Activated T-cell treated with anti-CD3 and anti-CD28 coated beads, Interleukin-2, amount 50 U/mL, for 48 hours (primary cell): ENCODE measurements at regions not wholly inside any gene's neighbourhood (a gene's known extent, or its start where the extent isn't known, plus 50 kb on each side); places are given as distances from the start of the nearest gene placed in this dataset.

Experiments
- DNase-seq, 2 experiments: peaks; one replicate each; pipeline ENCODE4 v3.0.0-alpha.2; 2020

GRCh38 chr20:11101696-11102095 is 427.9 kb upstream of the JAG1 start:
- no peak for DNase-seq

GRCh38 chr20:11103866-11104265 is 430.1 kb upstream of the JAG1 start:
- no peak for DNase-seq

- DNase-seq = no peak
Observed at GRCh38 chr20:11108102-11108810, 434.5 kb upstream of the JAG1 start.

GRCh38 chr20:11110535-11110934 is 436.7 kb upstream of the JAG1 start:
- no peak for DNase-seq

GRCh38 chr20:11111191-11111590 is 437.4 kb upstream of the JAG1 start:
- no peak for DNase-seq

- no peak for DNase-seq
Observed at GRCh38 chr20:11112832-11113231, 439.0 kb upstream of the JAG1 start.

- DNase-seq = no peak
Observed at GRCh38 chr20:11114382-11114781, 440.6 kb upstream of the JAG1 start.

- no peak for DNase-seq
Observed at GRCh38 chr20:11117808-11118528, 444.2 kb upstream of the JAG1 start.

GRCh38 chr20:11118802-11119380 is 445.1 kb upstream of the JAG1 start:
- no peak for DNase-seq

- no peak for DNase-seq
Observed at GRCh38 chr20:11119573-11119972, 445.8 kb upstream of the JAG1 start.

- DNase-seq = no peak
Observed at GRCh38 chr20:11120431-11120830, 446.6 kb upstream of the JAG1 start.

GRCh38 chr20:11124849-11125505 is 451.2 kb upstream of the JAG1 start:
- no peak for DNase-seq

GRCh38 chr20:11128220-11128718 is 454.5 kb upstream of the JAG1 start:
- DNase-seq = no peak

- no peak for DNase-seq
Observed at GRCh38 chr20:11128721-11129120, 454.9 kb upstream of the JAG1 start.

- DNase-seq = no peak
Observed at GRCh38 chr20:11130554-11131166, 456.9 kb upstream of the JAG1 start.

GRCh38 chr20:11132819-11133415 is 459.1 kb upstream of the JAG1 start:
- no peak for DNase-seq

- no peak for DNase-seq
Observed at GRCh38 chr20:11136691-11137090, 462.9 kb upstream of the JAG1 start.

GRCh38 chr20:11137688-11138087 is 463.9 kb upstream of the JAG1 start:
- no peak for DNase-seq

GRCh38 chr20:11140359-11140758 is 466.6 kb upstream of the JAG1 start:
- no peak for DNase-seq

- DNase-seq = no peak
Observed at GRCh38 chr20:11143481-11143880, 469.7 kb upstream of the JAG1 start.

GRCh38 chr20:11144114-11144950 is 470.5 kb upstream of the JAG1 start:
- no peak for DNase-seq

GRCh38 chr20:11145616-11146015 is 471.8 kb upstream of the JAG1 start:
- DNase-seq = no peak
